ENCODE measurements at regions not wholly inside any gene's neighbourhood (a gene's known extent, or its start where the extent isn't known, plus 50 kb on each side); places are given as distances from the start of the nearest gene placed in this dataset.

DNA sequence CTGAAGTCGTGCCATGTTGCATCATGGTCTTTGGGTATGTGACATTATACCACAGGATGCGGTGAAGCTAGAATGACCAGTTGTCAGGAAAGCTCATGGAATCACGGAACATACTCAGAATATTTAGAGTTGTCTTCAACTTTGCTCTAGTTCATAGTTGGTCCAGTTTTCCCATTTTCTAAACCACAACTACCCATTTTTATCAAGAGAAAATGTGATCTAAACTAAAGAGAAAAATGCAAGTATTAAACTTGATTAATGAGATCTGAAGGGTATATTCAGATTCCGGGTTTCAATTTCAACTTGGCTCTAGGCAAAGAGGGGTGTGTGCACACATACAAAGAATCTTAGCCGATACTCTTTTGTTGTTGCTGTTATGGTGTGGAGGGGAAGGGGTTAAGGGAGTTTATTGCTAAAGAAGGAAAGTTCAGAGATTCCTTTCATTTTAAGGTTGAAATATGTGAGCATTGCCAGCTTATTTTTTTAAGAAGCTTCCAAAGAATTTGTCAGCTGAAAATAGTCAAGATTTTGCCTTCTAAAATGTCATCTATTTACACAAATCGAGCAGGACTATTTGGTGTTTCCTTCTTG, 516.6 kb upstream of the ZEB2 start:
- Histone ChIP-seq H3K27ac (ENCODE audit: low read length) (no peak overlapping the region), H3K4me1 (ENCODE audit: insufficient read depth, low read length) (no peaks in the 10 kb centered on the region), H3K36me3 (ENCODE audit: insufficient read depth, low read depth, low read length) (no peaks in the 10 kb centered on the region), H3K4me3 (ENCODE audit: low read length) (no peak overlapping the region), H3K27me3 (ENCODE audit: insufficient read depth, low read length) (no peaks in the 10 kb centered on the region), H3K9ac (ENCODE audit: low read depth, low read length) (no peak overlapping the region), H3K9me3 (ENCODE audit: insufficient read depth, low read depth, low read length) (no peaks in the 10 kb centered on the region)

DNA sequence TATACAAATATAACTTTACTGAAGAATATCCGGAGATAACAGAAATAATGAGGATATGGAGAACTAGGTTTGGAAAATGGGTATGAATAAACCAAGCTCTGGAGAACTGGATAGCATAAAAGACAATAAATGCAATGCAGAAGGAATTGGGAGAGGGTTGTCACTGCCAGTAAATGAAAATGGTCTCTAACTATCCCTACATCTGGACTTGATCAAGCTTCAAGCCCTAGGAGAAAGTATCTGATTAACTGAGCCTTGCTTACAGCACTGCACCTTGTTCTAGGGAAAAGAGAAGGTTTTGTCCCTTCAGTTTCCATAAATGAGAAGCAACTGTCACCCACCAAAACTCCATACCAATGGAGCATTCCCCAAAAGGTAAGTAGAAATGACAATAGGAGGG, 514.6 kb upstream of the ZEB2 start:
- Histone ChIP-seq H3K9ac (ENCODE audit: low read depth, low read length) (no peak overlapping the region), H3K4me1 (ENCODE audit: insufficient read depth, low read length) (0 out of 2 replicates have a peak, but pooled peaks cover 3% of the 10 kb centered on the region), H3K36me3 (ENCODE audit: insufficient read depth, low read depth, low read length) (no peaks in the 10 kb centered on the region), H3K27ac (ENCODE audit: low read length) (no peak overlapping the region), H3K27me3 (ENCODE audit: insufficient read depth, low read length) (no peaks in the 10 kb centered on the region), H3K9me3 (ENCODE audit: insufficient read depth, low read depth, low read length) (no peaks in the 10 kb centered on the region), H3K4me3 (ENCODE audit: low read length) (no peak overlapping the region)

- H3K4me1 ChIP-seq (ENCODE audit: insufficient read depth, low read length): 0 out of 2 replicates have a peak, but pooled peaks cover 3% of the 10 kb centered on the region
- no peaks in the 10 kb centered on the region for H3K9me3 ChIP-seq (ENCODE audit: insufficient read depth, low read depth, low read length)
- no peaks in the 10 kb centered on the region for H3K36me3 ChIP-seq (ENCODE audit: insufficient read depth, low read depth, low read length)
- no peaks in the 10 kb centered on the region for H3K27me3 ChIP-seq (ENCODE audit: insufficient read depth, low read length)
- H3K9ac ChIP-seq (ENCODE audit: low read depth, low read length): no peak overlapping the region
- H3K27ac ChIP-seq (ENCODE audit: low read length): no peak overlapping the region
- no peak overlapping the region for H3K4me3 ChIP-seq (ENCODE audit: low read length)
Observed at GRCh38 chr2:145033438-145033837, 513.5 kb upstream of the ZEB2 start.

- Histone ChIP-seq H3K9me3 (ENCODE audit: insufficient read depth, low read depth, low read length) (no peaks in the 10 kb centered on the region), H3K27ac (ENCODE audit: low read length) (no peak overlapping the region), H3K27me3 (ENCODE audit: insufficient read depth, low read length) (no peaks in the 10 kb centered on the region), H3K9ac (ENCODE audit: low read depth, low read length) (no peak overlapping the region), H3K4me1 (ENCODE audit: insufficient read depth, low read length) (0 out of 2 replicates have a peak, but pooled peaks cover 3% of the 10 kb centered on the region), H3K4me3 (ENCODE audit: low read length) (no peak overlapping the region), H3K36me3 (ENCODE audit: insufficient read depth, low read depth, low read length) (no peaks in the 10 kb centered on the region)
Observed at GRCh38 chr2:145032791-145033190, 512.9 kb upstream of the ZEB2 start.

GRCh38 chr2:145029873-145030272, 510.0 kb upstream of the ZEB2 start:
- Histone ChIP-seq H3K4me3 (ENCODE audit: low read length) (no peak overlapping the region), H3K4me1 (ENCODE audit: insufficient read depth, low read length) (0 out of 2 replicates have a peak, but pooled peaks cover 3% of the 10 kb centered on the region), H3K27me3 (ENCODE audit: insufficient read depth, low read length) (no peaks in the 10 kb centered on the region), H3K36me3 (ENCODE audit: insufficient read depth, low read depth, low read length) (no peaks in the 10 kb centered on the region), H3K27ac (ENCODE audit: low read length) (no peak overlapping the region), H3K9ac (ENCODE audit: low read depth, low read length) (no peak overlapping the region), H3K9me3 (ENCODE audit: insufficient read depth, low read depth, low read length) (no peaks in the 10 kb centered on the region)

GRCh38 chr2:145029081-145029480, 509.2 kb upstream of the ZEB2 start:
- Histone ChIP-seq H3K4me1 (ENCODE audit: insufficient read depth, low read length) (0 out of 2 replicates have a peak, but pooled peaks cover 3% of the 10 kb centered on the region), H3K27me3 (ENCODE audit: insufficient read depth, low read length) (no peaks in the 10 kb centered on the region), H3K27ac (ENCODE audit: low read length) (no peak overlapping the region), H3K4me3 (ENCODE audit: low read length) (no peak overlapping the region), H3K9ac (ENCODE audit: low read depth, low read length) (no peak overlapping the region), H3K36me3 (ENCODE audit: insufficient read depth, low read depth, low read length) (no peaks in the 10 kb centered on the region), H3K9me3 (ENCODE audit: insufficient read depth, low read depth, low read length) (no peaks in the 10 kb centered on the region)

DNA sequence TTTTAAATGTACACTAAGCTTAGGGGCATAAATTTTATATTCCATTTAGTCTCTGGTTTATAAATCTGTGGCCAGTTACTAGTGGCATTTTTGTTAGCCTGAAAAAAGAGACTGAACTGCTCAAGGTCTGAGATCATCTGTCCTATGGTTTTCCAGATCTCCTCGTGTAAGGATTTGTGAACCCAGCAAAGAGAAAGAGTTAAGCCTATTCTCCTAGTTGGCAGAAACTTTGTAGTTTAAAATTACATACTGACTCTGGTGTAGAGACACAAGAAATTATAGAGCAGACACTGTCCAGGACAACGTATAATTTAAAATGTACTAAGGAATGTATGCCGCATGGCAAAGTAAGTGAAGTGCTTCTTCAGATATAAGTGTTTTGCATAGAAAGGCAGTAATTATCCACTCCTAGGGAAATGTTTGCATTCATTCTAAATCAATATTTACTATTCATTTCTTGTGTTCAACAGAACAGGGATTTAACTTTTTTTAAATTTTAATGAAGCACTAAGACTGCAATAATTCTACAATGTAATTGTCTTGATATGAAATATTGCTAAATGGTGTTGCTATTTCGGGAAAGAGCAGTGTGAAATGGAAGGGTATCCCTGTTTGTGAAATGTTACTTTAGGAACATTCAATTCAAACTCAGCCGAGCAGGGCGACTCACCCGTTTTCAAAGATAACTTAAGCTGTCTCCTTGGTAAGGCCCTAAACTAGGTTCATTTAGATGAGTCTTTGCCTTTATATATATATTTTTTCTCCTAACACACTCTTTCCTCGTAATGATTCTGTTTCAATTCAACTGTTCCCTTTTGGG, 508.4 kb upstream of the ZEB2 start:
- Histone ChIP-seq H3K27ac (ENCODE audit: low read length) (no peak overlapping the region), H3K36me3 (ENCODE audit: insufficient read depth, low read depth, low read length) (no peaks in the 10 kb centered on the region), H3K9ac (ENCODE audit: low read depth, low read length) (no peak overlapping the region), H3K27me3 (ENCODE audit: insufficient read depth, low read length) (no peaks in the 10 kb centered on the region), H3K9me3 (ENCODE audit: insufficient read depth, low read depth, low read length) (no peaks in the 10 kb centered on the region), H3K4me1 (ENCODE audit: insufficient read depth, low read length) (peaks cover 3% of the 10 kb centered on the region; the same call in 1 of the 2 replicates), H3K4me3 (ENCODE audit: low read length) (no peak overlapping the region)

DNA sequence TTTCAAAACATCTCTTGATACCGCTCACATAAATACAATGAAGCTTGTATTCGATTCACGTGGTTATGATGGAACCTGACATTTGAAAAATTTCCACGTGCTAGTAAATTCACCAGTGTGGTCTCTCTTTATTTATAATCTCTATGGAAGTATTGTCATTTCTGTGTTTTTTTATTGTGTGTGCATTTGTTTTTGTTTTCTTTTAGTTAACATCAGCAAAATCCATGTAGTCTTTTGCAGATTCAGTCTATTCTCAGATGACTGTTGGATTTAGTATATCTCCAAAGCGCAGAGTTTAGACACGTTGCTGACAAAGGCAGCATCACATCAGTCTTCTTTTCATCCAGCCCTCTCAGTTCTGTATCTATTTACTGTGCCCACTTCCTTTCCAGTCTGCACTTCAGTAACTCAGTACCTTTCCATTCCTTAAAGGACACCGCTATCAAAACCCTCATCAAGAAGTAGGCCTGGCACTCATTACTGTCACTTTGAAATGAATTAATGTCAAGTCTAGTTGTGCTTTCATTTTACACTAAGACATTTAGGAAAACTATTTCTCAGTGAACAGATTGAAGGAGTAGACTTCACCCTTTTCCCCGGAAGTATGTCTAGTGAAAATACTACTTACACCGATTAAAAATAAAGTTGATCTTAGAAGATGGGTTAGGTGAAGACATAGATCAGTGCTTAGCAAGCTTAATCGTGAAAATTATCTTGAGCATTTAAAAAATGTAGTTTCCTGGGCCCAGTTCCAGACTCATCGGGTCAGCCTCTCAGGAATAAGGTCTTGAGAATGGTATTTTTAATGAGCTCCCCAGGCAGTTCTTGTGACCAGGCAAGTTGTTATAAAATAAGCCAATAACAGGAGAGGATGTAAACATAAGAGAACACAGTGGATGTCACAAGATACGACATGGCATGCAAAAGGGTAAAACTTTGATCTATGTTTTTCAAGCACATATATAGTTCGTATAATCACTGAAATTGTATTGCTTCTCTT, 506.8 kb upstream of the ZEB2 start:
- H3K36me3 ChIP-seq (ENCODE audit: insufficient read depth, low read depth, low read length): no peaks in the 10 kb centered on the region
- H3K27ac ChIP-seq (ENCODE audit: low read length): no peak overlapping the region
- H3K4me3 ChIP-seq (ENCODE audit: low read length): no peak overlapping the region
- no peak overlapping the region for H3K9ac ChIP-seq (ENCODE audit: low read depth, low read length)
- no peaks in the 10 kb centered on the region for H3K9me3 ChIP-seq (ENCODE audit: insufficient read depth, low read depth, low read length)
- H3K4me1 ChIP-seq (ENCODE audit: insufficient read depth, low read length): peaks cover 15% of the 10 kb centered on the region; the same call in 1 of the 2 replicates
- no peaks in the 10 kb centered on the region for H3K27me3 ChIP-seq (ENCODE audit: insufficient read depth, low read length)

DNA sequence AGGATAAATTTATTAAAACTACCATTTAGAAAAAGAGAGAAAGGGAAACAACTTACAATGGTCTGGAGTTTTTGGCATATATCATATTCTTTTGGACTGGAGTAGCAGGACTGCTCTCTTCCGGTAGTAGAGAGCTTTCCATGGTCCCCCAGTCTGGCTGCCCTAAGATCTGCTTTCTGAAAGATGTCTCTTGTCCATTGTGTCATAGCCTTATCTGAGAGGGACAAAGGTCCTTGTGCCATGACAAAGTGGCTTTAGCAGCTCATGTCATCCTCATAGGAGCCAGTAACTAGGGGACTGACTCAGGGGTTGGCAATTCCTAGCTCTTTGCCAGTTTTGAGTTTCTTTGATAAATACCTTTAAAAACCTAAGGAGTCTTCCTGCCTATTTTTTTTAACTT, 505.5 kb upstream of the ZEB2 start:
- Histone ChIP-seq H3K27me3 (ENCODE audit: insufficient read depth, low read length) (no peaks in the 10 kb centered on the region), H3K27ac (ENCODE audit: low read length) (no peak overlapping the region), H3K9me3 (ENCODE audit: insufficient read depth, low read depth, low read length) (no peaks in the 10 kb centered on the region), H3K9ac (ENCODE audit: low read depth, low read length) (no peak overlapping the region), H3K4me3 (ENCODE audit: low read length) (no peak overlapping the region), H3K36me3 (ENCODE audit: insufficient read depth, low read depth, low read length) (no peaks in the 10 kb centered on the region), H3K4me1 (ENCODE audit: insufficient read depth, low read length) (peaks cover 11% of the 10 kb centered on the region; the same call in 1 of the 2 replicates)

- H3K4me1 ChIP-seq (ENCODE audit: insufficient read depth, low read length): peaks cover 11% of the 10 kb centered on the region; the same call in 1 of the 2 replicates
- no peaks in the 10 kb centered on the region for H3K9me3 ChIP-seq (ENCODE audit: insufficient read depth, low read depth, low read length)
- H3K27me3 ChIP-seq (ENCODE audit: insufficient read depth, low read length): no peaks in the 10 kb centered on the region
- H3K9ac ChIP-seq (ENCODE audit: low read depth, low read length): no peak overlapping the region
- no peak overlapping the region for H3K4me3 ChIP-seq (ENCODE audit: low read length)
- H3K36me3 ChIP-seq (ENCODE audit: insufficient read depth, low read depth, low read length): no peaks in the 10 kb centered on the region
- H3K27ac ChIP-seq (ENCODE audit: low read length): no peak overlapping the region
Observed at GRCh38 chr2:145023334-145023934, 503.5 kb upstream of the ZEB2 start.
